Kidney (tissue), 13 donors: ENCODE measurements at regions not wholly inside any gene's neighbourhood (a gene's known extent, or its start where the extent isn't known, plus 50 kb on each side); places are given as distances from the start of the nearest gene placed in this dataset.
A peak's percentile ranks its signal among the peaks of the same experiment; 100 is the strongest.

Experiments used
- DNase-seq, 5 donors: peaks; one replicate each; pipeline ENCODE4 v3.0.0-alpha.2; 2013 to 2020
- FAIRE-seq: peaks from 2 replicates; lab custom pipeline; 2012; peaks lifted over from hg19 to GRCh38; lab: Jason Lieb, UNC
- H3K27ac ChIP-seq, 2 donors: one replicate each; pipeline ENCODE4 v1.7.0; 2013; ENCODE audit warnings: low read depth in 2 of 2, low read length in 2 of 2, inconsistent platforms in 1 of 2
- H3K27me3 ChIP-seq: one replicate; pipeline ENCODE4 v1.7.1; 2013; ENCODE audit warnings: low read length, inconsistent platforms; ENCODE audit not compliant: control insufficient read depth, insufficient read depth
- H3K36me3 ChIP-seq, 3 donors: one replicate each; pipeline versions ENCODE4 v1.7.0 to v1.7.1; 2013; ENCODE audit warnings: low read length in 3 of 3, control low read depth in 1 of 3, inconsistent platforms in 1 of 3; ENCODE audit not compliant: insufficient read depth in 3 of 3, control insufficient read depth in 2 of 3
- H3K4me1 ChIP-seq, 3 donors: one replicate each; pipeline versions ENCODE4 v1.7.0 to v1.7.1; 2013; ENCODE audit warnings: low read length in 3 of 3, inconsistent platforms in 1 of 3, low read depth in 1 of 3; ENCODE audit not compliant: control insufficient read depth in 2 of 3, insufficient read depth in 2 of 3
- H3K4me3 ChIP-seq, 3 donors: one replicate each; pipeline versions ENCODE4 v1.7.0 to v1.8.1; 2013; ENCODE audit warnings: low read length in 3 of 3, control low read depth in 1 of 3, inconsistent platforms in 1 of 3
- H3K9ac ChIP-seq, 3 donors: one replicate each; pipeline versions ENCODE4 v1.7.0 to v1.7.1; 2013; ENCODE audit warnings: low read length in 3 of 3, control low read depth in 1 of 3, inconsistent platforms in 1 of 3
- H3K9me3 ChIP-seq, 3 donors: one replicate each; pipeline versions ENCODE4 v1.7.0 to v1.7.1; 2013; ENCODE audit warnings: low read length in 3 of 3, control low read depth in 1 of 3, inconsistent platforms in 1 of 3; ENCODE audit not compliant: control insufficient read depth in 2 of 3, insufficient read depth in 1 of 3
- CTCF ChIP-seq: IDR thresholded peaks from 3 replicates; pipeline ENCODE4 v1.5.1; 2012; ENCODE audit warnings: mild to moderate bottlenecking, moderate library complexity, borderline replicate concordance; ENCODE audit not compliant: insufficient read depth; ENCODE audit errors: extremely low read depth
- intact Hi-C: fragments of 100-400 bp; cut with DNase I; formaldehyde crosslinking; loops from one replicate; pipeline ENCODE4 v1.11.1; 2022
- donor health status: control.
- donor health status: control.
- donor health status: control.
- donor health status: control.
- donor health status: control.
- donor health status: DM: yes; HTN: yes; CAD: no.
- donor health status: Normal renal cell carcinoma (clear cell type).

DNA sequence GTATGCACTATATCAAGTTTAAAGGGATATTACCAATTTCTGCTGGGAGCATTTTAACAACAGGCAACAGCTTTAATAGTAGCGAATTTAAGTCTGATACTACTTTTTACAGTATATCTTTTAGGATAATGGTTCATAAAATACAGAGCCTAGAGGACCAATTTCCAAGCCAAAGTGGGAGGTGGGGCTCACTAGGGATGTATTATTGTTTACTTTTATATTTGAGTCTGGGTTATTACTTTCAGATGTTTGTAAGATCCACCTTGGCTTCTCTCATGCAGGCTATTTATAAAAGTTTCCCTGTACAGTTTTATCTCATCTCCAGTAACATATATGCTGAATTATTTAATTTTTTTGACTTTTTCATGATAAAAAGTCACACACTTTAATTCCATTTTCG is 242.0 kb downstream of the CMPK2 start:
- no peak for TF ChIP-seq CTCF
- Histone ChIP-seq H3K36me3 (no peaks in the 10 kb centered on the region), H3K4me1 (no peaks in the 10 kb centered on the region), H3K27me3 (no peaks in the 10 kb centered on the region), H3K9ac (no peak overlapping the region), H3K4me3 (no peak overlapping the region), H3K27ac (no peak overlapping the region), H3K9me3 (no peaks in the 10 kb centered on the region)
- FAIRE-seq = no peak
- intact Hi-C loops = no loop called here
- DNase-seq = no peak

DNA sequence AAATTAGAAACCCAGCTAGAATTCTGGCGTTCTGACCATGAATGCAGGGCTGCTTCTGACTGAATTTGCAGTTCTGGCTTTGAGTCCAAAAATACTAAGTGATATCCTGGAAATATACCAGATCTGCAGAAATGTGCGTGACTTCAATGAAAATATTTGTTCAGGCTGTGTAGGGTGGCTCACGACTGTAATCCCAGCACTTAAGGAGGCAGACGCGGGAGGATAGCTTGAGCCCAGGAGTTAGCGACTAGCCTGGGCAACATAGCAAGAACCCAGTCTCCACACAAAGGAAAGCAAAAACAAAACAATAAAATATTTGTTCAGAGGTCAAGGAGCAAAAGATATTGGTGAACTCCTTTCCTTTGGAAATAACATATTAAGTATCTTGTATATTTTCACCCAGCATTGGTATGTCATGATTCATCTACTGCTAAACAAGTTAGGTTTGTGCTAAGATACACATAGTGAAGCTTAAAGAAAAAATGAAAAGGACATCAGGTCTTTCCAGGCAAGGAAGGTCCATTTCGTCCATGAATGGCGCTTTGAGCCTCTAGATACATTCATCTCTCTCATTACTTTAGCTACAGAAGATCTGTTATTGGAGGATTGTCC is 239.2 kb downstream of the CMPK2 start:
- H3K27me3 ChIP-seq = no peaks in the 10 kb centered on the region
- DNase-seq = no peak
- H3K36me3 ChIP-seq = no peaks in the 10 kb centered on the region
- intact Hi-C loops = no loop called here
- no peak for TF ChIP-seq CTCF
- H3K27ac ChIP-seq = no peak overlapping the region
- H3K9me3 ChIP-seq = no peaks in the 10 kb centered on the region
- H3K4me3 ChIP-seq = no peak overlapping the region
- H3K4me1 ChIP-seq = no peaks in the 10 kb centered on the region
- no peak for FAIRE-seq
- H3K9ac ChIP-seq = no peak overlapping the region

DNA sequence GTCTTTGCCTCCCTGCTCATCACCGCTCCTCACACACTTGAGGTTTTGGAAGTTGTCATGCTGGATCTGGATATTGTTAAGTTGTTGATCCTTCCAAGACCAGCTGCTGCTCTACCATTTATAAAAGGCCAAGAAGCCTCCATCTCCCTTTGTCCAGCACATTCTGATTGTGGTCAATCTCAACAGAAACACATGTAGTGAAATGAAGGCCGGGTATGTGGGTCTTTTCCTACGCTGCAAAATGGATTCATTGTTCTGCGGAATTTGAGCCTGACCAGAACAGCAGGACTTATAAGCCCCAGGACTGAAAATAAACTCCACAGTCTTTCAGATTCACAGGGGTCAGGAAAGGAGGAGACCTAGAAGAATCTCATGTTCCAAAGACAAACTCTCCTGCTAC is 238.4 kb downstream of the CMPK2 start:
- no peaks in the 10 kb centered on the region for H3K4me1 ChIP-seq
- no peaks in the 10 kb centered on the region for H3K27me3 ChIP-seq
- FAIRE-seq (no peak), DNase-seq (peak in 1 of 5 donors; percentile 21)
- H3K27ac ChIP-seq = no peak overlapping the region
- H3K4me3 ChIP-seq = no peak overlapping the region
- H3K9ac ChIP-seq = no peak overlapping the region
- TF ChIP-seq CTCF = no peak
- no peaks in the 10 kb centered on the region for H3K9me3 ChIP-seq
- intact Hi-C loops = no loop called here
- no peaks in the 10 kb centered on the region for H3K36me3 ChIP-seq

- DNase-seq (no peak), FAIRE-seq (no peak)
- H3K27me3 ChIP-seq = no peaks in the 10 kb centered on the region
- H3K4me1 ChIP-seq = no peaks in the 10 kb centered on the region
- no peak for TF ChIP-seq CTCF
- no peak overlapping the region for H3K9ac ChIP-seq
- no peak overlapping the region for H3K27ac ChIP-seq
- H3K9me3 ChIP-seq = no peaks in the 10 kb centered on the region
- no peaks in the 10 kb centered on the region for H3K36me3 ChIP-seq
- no peak overlapping the region for H3K4me3 ChIP-seq
- intact Hi-C loops = no loop called here
These were observed 235.5 kb downstream of the CMPK2 start for GRCh38 chr2:6630209-6630608.
